ENCODE measurements at regions not wholly inside any gene's neighbourhood (a gene's known extent, or its start where the extent isn't known, plus 50 kb on each side); places are given as distances from the start of the nearest gene placed in this dataset.

DNA sequence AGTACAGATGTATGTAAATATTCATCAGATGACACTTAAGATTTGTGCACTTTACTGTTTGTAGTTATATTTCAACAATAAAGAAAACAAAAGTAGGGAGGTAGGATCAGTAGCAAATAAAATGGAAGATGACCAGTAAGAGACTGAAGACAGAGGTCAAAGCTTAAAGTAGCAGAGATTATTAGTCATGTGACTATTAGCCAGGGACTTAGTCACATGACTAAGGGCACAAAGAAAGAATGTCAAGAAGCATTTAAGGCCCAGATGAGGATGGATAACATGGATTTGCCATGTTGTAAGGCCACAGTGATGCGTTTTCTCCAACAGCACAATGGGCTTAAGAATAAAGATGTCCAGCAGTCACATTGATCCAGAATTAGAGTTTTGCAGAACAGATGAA is 479.6 kb downstream of the BCOR start:
- no peak for DNase-seq (ENCODE audit: low read depth)
- no peak overlapping the region for H3K4me3 ChIP-seq (ENCODE audit: low read depth, low read length)
- TF ChIP-seq, protein P1, sequence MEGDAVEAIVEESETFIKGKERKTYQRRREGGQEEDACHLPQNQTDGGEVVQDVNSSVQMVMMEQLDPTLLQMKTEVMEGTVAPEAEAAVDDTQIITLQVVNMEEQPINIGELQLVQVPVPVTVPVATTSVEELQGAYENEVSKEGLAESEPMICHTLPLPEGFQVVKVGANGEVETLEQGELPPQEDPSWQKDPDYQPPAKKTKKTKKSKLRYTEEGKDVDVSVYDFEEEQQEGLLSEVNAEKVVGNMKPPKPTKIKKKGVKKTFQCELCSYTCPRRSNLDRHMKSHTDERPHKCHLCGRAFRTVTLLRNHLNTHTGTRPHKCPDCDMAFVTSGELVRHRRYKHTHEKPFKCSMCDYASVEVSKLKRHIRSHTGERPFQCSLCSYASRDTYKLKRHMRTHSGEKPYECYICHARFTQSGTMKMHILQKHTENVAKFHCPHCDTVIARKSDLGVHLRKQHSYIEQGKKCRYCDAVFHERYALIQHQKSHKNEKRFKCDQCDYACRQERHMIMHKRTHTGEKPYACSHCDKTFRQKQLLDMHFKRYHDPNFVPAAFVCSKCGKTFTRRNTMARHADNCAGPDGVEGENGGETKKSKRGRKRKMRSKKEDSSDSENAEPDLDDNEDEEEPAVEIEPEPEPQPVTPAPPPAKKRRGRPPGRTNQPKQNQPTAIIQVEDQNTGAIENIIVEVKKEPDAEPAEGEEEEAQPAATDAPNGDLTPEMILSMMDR (conservative IDR thresholded peaks at IDR 0.05; ENCODE audit: low read depth, low read length) = no peak

DNA sequence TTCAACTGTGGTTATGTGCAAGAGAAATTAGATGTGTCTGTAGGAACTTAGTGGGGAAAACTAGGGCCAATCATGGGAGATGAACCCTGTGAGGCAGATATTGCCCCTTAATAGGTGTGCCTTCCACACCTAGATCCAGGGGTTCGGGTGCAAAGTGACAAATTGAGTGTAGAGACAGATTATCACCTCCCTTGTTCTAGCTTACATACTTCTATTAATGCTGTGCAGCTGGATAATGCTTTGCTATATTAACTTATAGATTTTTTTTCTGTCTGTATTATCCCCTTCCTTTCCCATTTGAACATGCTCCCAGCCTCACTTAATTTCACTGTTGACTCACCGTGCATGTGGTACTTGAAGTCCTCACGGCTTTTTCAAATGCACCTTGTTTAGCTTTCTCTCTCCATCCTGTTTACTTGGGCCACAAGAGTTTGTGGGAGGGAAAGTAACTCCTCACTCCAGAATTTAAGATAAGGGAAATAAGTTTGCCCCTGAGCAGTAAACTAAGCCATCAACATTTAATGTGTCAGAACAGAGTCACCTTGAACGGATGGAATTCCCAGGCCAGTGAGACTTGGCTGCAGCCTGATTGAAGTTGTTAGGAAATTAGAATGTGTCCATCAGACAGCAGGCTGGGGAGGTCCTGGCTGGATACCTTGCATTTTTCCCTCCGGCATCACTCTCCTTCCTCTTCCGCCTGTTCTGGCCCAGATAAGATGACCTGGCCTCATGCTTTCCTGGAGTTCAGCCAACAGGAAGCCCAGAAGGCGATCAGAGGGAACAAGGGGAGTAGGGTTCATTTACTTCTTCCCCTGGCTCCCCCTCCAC is 478.4 kb downstream of the BCOR start:
- TF ChIP-seq, protein P1 (conservative IDR thresholded peaks at IDR 0.05; ENCODE audit: low read depth, low read length) = no peak
- no peak overlapping the region for H3K4me3 ChIP-seq (ENCODE audit: low read depth, low read length)
- no peak for DNase-seq (ENCODE audit: low read depth)

DNA sequence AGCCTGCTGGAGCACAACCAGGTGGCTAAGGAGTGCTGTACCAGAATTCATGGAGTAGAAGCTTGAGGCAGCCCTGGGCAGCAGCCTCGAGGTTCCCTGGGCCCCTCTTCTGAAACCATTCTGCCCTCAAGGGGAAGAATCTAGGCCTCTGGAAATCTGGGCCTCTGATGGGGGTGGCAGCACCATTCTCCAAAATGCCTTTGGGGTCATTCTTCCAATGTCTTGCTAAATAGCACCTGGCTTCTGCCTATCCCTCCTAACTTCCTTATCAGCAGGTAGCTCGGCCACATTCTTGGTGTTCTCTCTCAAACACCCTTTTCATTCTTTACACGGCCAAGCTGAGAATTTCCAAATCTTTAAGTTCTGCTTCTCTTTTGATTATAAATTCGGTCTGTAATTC is 473.6 kb downstream of the BCOR start:
- DNase-seq (ENCODE audit: low read depth) = no peak
- H3K4me3 ChIP-seq (ENCODE audit: low read depth, low read length) = no peak overlapping the region
- TF ChIP-seq, protein P1 (conservative IDR thresholded peaks at IDR 0.05; ENCODE audit: low read depth, low read length) = no peak

DNA sequence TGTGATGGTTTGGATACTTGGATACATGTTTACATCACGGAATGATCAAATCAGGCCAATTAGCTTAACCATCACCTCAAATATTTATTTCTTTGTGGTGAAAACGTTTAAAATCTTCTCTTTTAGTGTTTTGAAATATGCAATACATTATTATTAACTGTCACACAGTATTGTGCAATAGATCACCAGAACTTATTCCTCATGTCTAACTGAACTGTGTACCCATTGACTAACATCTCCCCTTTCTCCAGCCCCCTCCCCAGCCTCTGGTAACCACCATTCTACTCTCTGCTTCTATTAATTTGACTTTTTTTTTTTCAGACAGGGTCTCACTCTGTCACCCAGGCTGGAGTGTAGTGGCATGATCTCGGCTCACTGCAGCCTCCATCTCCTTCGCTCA is 471.9 kb downstream of the BCOR start:
- TF ChIP-seq, protein P1 (conservative IDR thresholded peaks at IDR 0.05; ENCODE audit: low read depth, low read length) = no peak
- H3K4me3 ChIP-seq (ENCODE audit: low read depth, low read length) = no peak overlapping the region
- no peak for DNase-seq (ENCODE audit: low read depth)

DNA sequence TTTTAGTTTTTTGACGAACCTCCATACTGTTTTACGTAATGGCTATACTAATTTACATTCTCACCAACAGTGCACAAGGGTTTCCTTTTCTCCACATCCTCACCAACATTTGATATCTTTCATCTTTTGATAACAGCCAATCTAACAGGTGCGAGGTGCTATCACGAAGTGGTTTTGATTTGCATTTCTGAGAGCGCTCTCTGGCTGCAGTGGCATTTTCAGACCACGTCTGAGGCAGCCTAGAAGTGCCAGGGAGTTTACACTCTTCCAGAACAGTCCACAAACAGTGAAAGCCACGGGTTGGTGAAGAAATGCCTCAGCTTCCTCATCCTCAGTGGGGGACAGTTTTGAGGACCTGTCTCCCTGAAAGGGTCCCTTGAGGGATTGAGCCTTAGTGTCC is 471.0 kb downstream of the BCOR start:
- TF ChIP-seq, protein P1 (conservative IDR thresholded peaks at IDR 0.05; ENCODE audit: low read depth, low read length) = no peak
- no peak for DNase-seq (ENCODE audit: low read depth)

DNA sequence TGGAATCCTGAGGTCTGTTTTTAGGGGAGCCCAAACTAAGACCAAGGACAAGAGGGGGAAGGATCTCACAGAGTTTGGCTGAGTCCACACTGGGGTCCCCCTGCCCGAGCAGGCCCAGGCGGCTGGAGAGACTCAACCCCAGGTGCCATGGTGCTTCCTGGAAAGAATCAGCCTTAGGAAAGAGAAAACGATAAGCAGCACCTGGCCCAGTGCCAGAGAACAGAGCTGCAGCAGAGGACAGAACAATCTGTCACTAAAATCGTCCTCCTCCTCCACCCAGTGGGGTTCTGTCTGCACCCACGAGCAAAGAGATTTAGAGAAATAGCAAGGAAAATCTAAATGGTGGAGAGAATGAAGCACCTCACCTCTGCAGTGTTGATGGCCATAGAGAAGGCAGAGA is 470.5 kb downstream of the BCOR start:
- no peak overlapping the region for H3K4me3 ChIP-seq (ENCODE audit: low read depth, low read length)
- TF ChIP-seq, protein P1 (conservative IDR thresholded peaks at IDR 0.05; ENCODE audit: low read depth, low read length) = no peak

More for the DNA sequence above, 471.0 kb downstream of the BCOR start:
- H3K4me3 ChIP-seq (ENCODE audit: low read depth, low read length) = no peak overlapping the region

DNA sequence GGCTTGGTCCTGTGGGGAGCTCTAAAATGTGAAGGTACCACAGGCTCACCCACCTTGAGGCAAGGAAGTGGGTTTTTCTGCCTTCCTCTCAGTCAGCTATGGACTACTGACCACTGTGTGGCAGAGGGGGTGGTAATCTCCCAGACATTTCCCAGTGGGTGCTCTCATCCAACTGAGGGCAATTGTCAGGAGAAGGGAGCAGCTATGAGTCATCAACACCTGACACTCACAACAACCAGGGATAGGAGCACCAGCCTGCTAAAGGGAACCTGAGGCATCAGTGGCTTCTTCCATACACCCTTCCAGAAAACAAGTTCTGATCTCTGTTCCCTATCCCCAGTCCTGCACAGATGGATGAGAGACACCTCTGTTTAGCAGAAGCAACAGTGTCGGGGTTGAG is 468.8 kb downstream of the BCOR start:
- DNase-seq (ENCODE audit: low read depth) = no peak
- TF ChIP-seq, protein P1 (conservative IDR thresholded peaks at IDR 0.05; ENCODE audit: low read depth, low read length) = no peak
- H3K4me3 ChIP-seq (ENCODE audit: low read depth, low read length) = no peak overlapping the region

More for the DNA sequence above, 470.5 kb downstream of the BCOR start:
- DNase-seq (ENCODE audit: low read depth) = no peak
